Stomach (tissue), 8 donors: ENCODE measurements at regions not wholly inside any gene's neighbourhood (a gene's known extent, or its start where the extent isn't known, plus 50 kb on each side); places are given as distances from the start of the nearest gene placed in this dataset.

Experiments
- DNase-seq, 2 donors: peaks; one replicate each; pipeline versions ENCODE4 v3.0.0 to v3.0.0-alpha.2; 2013 to 2019
- H3K27ac ChIP-seq, 5 donors: fragments of 200-600 bp in 4 of 5; sonication (generic) in 4 of 5; one replicate each; pipeline ENCODE4 v1.5.1; 2013 to 2019; ENCODE audit warnings: mild to moderate bottlenecking in 1 of 5, moderate library complexity in 1 of 5
- H3K27me3 ChIP-seq, 3 donors: fragments of 200-600 bp; sonication (generic); one replicate each; pipeline ENCODE4 v1.5.1; 2017 to 2019; ENCODE audit warnings: mixed run types in 1 of 3
- H3K36me3 ChIP-seq, 4 donors: fragments of 200-600 bp; sonication (generic); 1 replicate in 3 of 4; 2 replicates in 1 of 4; pipeline ENCODE4 v1.5.1; 2016 to 2019
- H3K4me1 ChIP-seq, 4 donors: fragments of 200-600 bp; sonication (generic); one replicate each; pipeline ENCODE4 v1.5.1; 2016 to 2019
- H3K4me3 ChIP-seq, 4 donors: fragments of 200-600 bp; sonication (generic) in 3 of 4; one replicate each; pipeline ENCODE4 v1.5.1; 2016 to 2019; ENCODE audit warnings: mild to moderate bottlenecking in 1 of 4
- H3K9me3 ChIP-seq, 4 donors: fragments of 200-600 bp; sonication (generic); one replicate each; pipeline ENCODE4 v1.5.1; 2016 to 2019
- EP300 ChIP-seq: sonication (generic); formaldehyde crosslinking; IDR thresholded peaks from one replicate; pipeline ENCODE4 v1.6.1; 2017; ENCODE audit warnings: antibody characterized with exemption
- POLR2A ChIP-seq, 4 donors: fragments of 450-650 bp; IDR thresholded peaks; one replicate each; pipeline ENCODE4 v1.6.1; 2016; ENCODE audit warnings: antibody characterized with exemption in 4 of 4, control low read depth in 2 of 4, mild to moderate bottlenecking in 1 of 4, moderate library complexity in 1 of 4
- POLR2AphosphoS5 ChIP-seq, 3 donors: sonication (generic); formaldehyde crosslinking; IDR thresholded peaks; one replicate each; pipeline ENCODE4 v1.6.1; 2016; ENCODE audit warnings: antibody characterized with exemption in 3 of 3
- WGBS, 5 donors: extraction: QIAGEN DNeasy Blood & Tissue Kit in 3 of 5; methylation state at CpG; one replicate each; pipeline versions ENCODE4 v1.1.5 to v1.1.7; 2013 to 2018; 5-methylcytosine and 5-hydroxymethylcytosine counted together
- intact Hi-C: fragments of 100-400 bp; cut with DNase I; formaldehyde crosslinking; loops from one replicate; pipeline ENCODE4 v1.15.1; 2023; ENCODE audit warnings: low total_unique reads
- TF ChIP-seq, protein P1 (sequence below), 7 experiments: fragments of 450-650 bp in 4 of 7; fragments of 200-600 bp in 3 of 7; sonication (generic) in 3 of 7; IDR thresholded peaks; one replicate each; pipeline ENCODE4 v1.5.1; 2016 to 2019; ENCODE audit warnings: antibody characterized with exemption in 7 of 7, control low read depth in 2 of 7, mild to moderate bottlenecking in 1 of 7
- donor health status: healthy with polysubstance abuse.
- donor health status: Bipolar disorder and iron deficiency.
- donor health status: healthy.

DNA sequence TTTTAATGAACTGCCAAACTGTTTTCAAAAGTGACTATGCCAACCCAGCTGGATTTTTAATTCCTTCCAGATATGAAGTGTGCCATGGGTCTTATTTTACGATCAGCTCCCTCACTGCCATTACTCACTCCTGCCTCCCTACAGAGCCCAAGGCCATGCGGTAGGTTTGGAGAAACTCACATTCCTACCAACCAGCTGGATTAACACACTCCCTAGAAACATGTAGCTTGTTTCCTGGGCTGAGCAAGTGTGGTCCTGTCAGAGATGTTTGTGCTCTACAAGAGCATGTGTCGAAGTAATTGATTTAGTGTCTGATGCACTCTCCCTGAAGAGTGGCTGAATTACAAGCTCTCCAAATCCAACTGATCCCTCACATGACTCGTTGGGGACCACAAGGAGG lies 82.5 kb downstream of the SPP2 start:
- H3K36me3 ChIP-seq = no peaks in the 10 kb centered on the region
- 74 to 83% (median 80%) methylated on average over 4 of the region's 4 CpGs for WGBS, 5 donors
- DNase-seq = no peak
- H3K9me3 ChIP-seq = no peaks in the 10 kb centered on the region
- H3K27me3 ChIP-seq = peaks cover 0 to 10% (median 0%) of the 10 kb centered on the region in 3 donors
- TF ChIP-seq EP300 (no peak), POLR2A (IDR thresholded peaks at IDR 0.05) (no peak), POLR2AphosphoS5 (IDR thresholded peaks at IDR 0.05) (no peak)
- TF ChIP-seq, protein P1, sequence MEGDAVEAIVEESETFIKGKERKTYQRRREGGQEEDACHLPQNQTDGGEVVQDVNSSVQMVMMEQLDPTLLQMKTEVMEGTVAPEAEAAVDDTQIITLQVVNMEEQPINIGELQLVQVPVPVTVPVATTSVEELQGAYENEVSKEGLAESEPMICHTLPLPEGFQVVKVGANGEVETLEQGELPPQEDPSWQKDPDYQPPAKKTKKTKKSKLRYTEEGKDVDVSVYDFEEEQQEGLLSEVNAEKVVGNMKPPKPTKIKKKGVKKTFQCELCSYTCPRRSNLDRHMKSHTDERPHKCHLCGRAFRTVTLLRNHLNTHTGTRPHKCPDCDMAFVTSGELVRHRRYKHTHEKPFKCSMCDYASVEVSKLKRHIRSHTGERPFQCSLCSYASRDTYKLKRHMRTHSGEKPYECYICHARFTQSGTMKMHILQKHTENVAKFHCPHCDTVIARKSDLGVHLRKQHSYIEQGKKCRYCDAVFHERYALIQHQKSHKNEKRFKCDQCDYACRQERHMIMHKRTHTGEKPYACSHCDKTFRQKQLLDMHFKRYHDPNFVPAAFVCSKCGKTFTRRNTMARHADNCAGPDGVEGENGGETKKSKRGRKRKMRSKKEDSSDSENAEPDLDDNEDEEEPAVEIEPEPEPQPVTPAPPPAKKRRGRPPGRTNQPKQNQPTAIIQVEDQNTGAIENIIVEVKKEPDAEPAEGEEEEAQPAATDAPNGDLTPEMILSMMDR (IDR thresholded peaks at IDR 0.05) = no peak
- intact Hi-C loops = loop anchor here (10.0 kb wide), 2 partner anchors 372 to 982 kb away; no protein-coding TSS in a partner anchor
- no peak overlapping the region for H3K4me3 ChIP-seq
- no peak overlapping the region for H3K27ac ChIP-seq
- peaks cover 0 to 14% (median 5%) of the 10 kb centered on the region in 4 donors for H3K4me1 ChIP-seq

DNA sequence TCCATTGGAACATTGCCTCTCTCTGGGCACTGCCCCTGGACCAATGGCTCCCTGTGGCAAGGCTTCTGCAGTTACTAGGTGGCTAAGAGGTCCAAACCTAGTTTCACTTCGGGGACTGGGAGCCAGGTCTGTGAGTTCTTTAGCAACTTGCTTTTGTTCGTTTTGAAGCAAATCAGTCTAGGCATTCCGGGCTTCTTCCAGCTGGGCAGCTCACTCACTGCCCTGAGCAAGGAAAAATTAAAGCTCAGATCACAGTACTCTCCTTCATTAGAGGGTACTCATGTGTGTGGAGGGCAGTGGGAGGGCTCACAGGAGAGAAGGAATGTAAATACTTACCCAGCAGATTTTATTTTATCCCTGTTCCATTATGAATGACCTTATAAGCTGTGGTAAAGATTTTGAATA lies 80.3 kb downstream of the SPP2 start:
- no peaks in the 10 kb centered on the region for H3K36me3 ChIP-seq
- no peak overlapping the region for H3K27ac ChIP-seq
- peaks cover 0 to 10% (median 0%) of the 10 kb centered on the region in 3 donors for H3K27me3 ChIP-seq
- intact Hi-C loops = loop anchor here (10.0 kb wide), 2 partner anchors 374 to 984 kb away; no protein-coding TSS in a partner anchor
- peaks cover 0 to 10% (median 4%) of the 10 kb centered on the region in 4 donors for H3K4me1 ChIP-seq
- H3K4me3 ChIP-seq = no peak overlapping the region
- no peak for TF ChIP-seq EP300
- TF ChIP-seq, protein P1 (IDR thresholded peaks at IDR 0.05) = no peak
- TF ChIP-seq POLR2AphosphoS5 (IDR thresholded peaks at IDR 0.05) = no peak
- no peak for TF ChIP-seq POLR2A (IDR thresholded peaks at IDR 0.05)
- no peak for DNase-seq
- H3K9me3 ChIP-seq = no peaks in the 10 kb centered on the region
- WGBS, 5 donors = 24 to 53% (median 37%) methylated on average over 3 of the region's 3 CpGs

DNA sequence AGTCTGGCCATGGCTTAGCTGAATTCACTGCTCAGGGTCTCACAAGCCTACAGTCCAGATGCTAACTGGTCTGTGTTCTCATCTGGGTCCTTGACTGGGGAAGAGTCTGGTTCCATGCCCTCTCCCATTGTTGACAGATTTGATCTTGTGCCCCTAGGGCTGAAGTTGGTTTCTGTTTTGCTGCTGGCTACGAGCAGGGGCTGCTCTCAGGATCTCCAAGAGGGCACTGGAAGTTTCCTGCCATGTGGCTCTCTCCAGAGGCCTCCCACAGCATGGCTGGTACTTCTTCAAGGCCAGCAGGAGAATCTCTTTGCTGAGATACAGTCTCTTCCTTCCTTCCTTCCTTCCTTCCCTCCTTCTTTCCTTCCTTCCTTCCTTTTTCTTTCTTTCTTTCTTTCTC lies 78.1 kb downstream of the SPP2 start:
- intact Hi-C loops = no loop called here
- WGBS, 5 donors = 71 to 82% (median 81%) methylated on average over 1 of the region's 1 CpG

More for the DNA sequence above, 78.1 kb downstream of the SPP2 start:
- H3K36me3 ChIP-seq = no peaks in the 10 kb centered on the region
- no peaks in the 10 kb centered on the region for H3K27me3 ChIP-seq
- no peak overlapping the region for H3K4me3 ChIP-seq
- H3K9me3 ChIP-seq = no peaks in the 10 kb centered on the region
- peaks cover 0 to 5% (median 2%) of the 10 kb centered on the region in 4 donors for H3K4me1 ChIP-seq
- TF ChIP-seq EP300 (no peak), POLR2AphosphoS5 (IDR thresholded peaks at IDR 0.05) (no peak), POLR2A (IDR thresholded peaks at IDR 0.05) (no peak)
- TF ChIP-seq, protein P1 (IDR thresholded peaks at IDR 0.05) = no peak
- no peak overlapping the region for H3K27ac ChIP-seq
- no peak for DNase-seq
